ENCODE measurements at regions not wholly inside any gene's neighbourhood (a gene's known extent, or its start where the extent isn't known, plus 50 kb on each side); places are given as distances from the start of the nearest gene placed in this dataset.

DNA sequence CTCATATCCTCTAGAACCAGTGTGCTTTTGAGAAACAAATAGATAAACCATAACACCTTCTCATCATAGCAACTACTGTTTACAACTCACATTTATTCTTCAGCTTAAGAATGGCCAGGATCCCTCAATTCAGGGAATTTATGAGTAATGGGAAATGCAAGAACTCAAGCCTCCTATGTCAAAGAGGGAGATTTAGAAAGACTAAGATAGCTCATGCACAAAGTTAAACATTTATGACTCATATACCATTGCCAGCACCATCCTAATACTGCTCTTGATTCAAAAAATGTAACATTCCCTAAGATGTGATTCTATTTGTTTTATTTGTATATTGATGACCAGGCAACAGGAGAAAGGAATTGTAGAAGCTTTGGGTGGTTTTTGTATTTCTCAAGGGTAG, 172.8 kb downstream of the CYP26B1 start:
- no peak for DNase-seq
- no peaks in the 10 kb centered on the region for H3K79me2 ChIP-seq (ENCODE audit: low read length)
- H3K27me3 ChIP-seq (replicated peaks; ENCODE audit: insufficient read depth, low read length), result no peaks in the 10 kb centered on the region
- H3K4me1 ChIP-seq (ENCODE audit: low read length), result no peaks in the 10 kb centered on the region
- H3K36me3 ChIP-seq (replicated peaks; ENCODE audit: insufficient read depth, low read length), result no peaks in the 10 kb centered on the region
- no peak overlapping the region for H3K4me2 ChIP-seq (ENCODE audit: low read depth, low read length)
- no peak overlapping the region for H2AFZ ChIP-seq (ENCODE audit: low read length)
- H3F3A ChIP-seq (ENCODE audit: insufficient read depth, low read length), result no peaks in the 10 kb centered on the region
- H3K9me2 ChIP-seq (replicated peaks; ENCODE audit: insufficient read depth, low read length), result no peaks in the 10 kb centered on the region
- no peak overlapping the region for H3K4me3 ChIP-seq (ENCODE audit: low read length)
- no peak overlapping the region for H3K9ac ChIP-seq (ENCODE audit: low read length)
- H4K20me1 ChIP-seq (ENCODE audit: insufficient read depth, low read length), result no peaks in the 10 kb centered on the region
- no peak for TF ChIP-seq EZH2 (optimal IDR thresholded peaks at IDR 0.05; ENCODE audit: low read depth, low read length)
- TF ChIP-seq, protein P1, sequence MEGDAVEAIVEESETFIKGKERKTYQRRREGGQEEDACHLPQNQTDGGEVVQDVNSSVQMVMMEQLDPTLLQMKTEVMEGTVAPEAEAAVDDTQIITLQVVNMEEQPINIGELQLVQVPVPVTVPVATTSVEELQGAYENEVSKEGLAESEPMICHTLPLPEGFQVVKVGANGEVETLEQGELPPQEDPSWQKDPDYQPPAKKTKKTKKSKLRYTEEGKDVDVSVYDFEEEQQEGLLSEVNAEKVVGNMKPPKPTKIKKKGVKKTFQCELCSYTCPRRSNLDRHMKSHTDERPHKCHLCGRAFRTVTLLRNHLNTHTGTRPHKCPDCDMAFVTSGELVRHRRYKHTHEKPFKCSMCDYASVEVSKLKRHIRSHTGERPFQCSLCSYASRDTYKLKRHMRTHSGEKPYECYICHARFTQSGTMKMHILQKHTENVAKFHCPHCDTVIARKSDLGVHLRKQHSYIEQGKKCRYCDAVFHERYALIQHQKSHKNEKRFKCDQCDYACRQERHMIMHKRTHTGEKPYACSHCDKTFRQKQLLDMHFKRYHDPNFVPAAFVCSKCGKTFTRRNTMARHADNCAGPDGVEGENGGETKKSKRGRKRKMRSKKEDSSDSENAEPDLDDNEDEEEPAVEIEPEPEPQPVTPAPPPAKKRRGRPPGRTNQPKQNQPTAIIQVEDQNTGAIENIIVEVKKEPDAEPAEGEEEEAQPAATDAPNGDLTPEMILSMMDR (IDR thresholded peaks at IDR 0.05; ENCODE audit: low read length), result no peak
- no peak for TF ChIP-seq EZH2phosphoT487 (IDR thresholded peaks at IDR 0.05; ENCODE audit: low read length)
- no peaks in the 10 kb centered on the region for H3K9me3 ChIP-seq (replicated peaks; ENCODE audit: insufficient read depth, low read length)
- H3K27ac ChIP-seq (ENCODE audit: low read length), result no peak overlapping the region

DNA sequence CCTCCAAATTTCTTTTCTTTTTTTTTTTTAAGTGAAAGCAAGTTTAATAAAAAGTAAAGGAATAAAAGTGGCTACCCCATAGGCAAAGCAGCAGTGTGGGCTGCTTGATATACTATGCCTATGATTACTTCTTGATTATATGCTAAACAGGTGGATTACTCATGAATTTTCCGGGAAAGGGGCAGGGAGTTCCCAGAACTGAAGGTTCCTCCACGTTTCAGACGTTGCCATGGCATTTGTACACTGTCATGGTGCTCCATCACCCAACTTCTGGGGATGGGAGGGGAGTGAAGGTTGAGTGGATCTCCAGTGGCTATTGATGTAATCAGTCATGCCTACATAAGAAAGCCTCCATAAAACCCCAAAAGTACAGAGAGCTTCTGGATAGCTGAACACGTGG, 176.2 kb downstream of the CYP26B1 start:
- no peaks in the 10 kb centered on the region for H3K27me3 ChIP-seq (replicated peaks; ENCODE audit: insufficient read depth, low read length)
- H3K4me1 ChIP-seq (ENCODE audit: low read length), result no peaks in the 10 kb centered on the region
- no peak overlapping the region for H3K4me3 ChIP-seq (ENCODE audit: low read length)
- H3F3A ChIP-seq (ENCODE audit: insufficient read depth, low read length), result no peaks in the 10 kb centered on the region
- H3K27ac ChIP-seq (ENCODE audit: low read length), result no peak overlapping the region
- no peak overlapping the region for H3K9ac ChIP-seq (ENCODE audit: low read length)
- H3K79me2 ChIP-seq (ENCODE audit: low read length), result no peaks in the 10 kb centered on the region
- no peak overlapping the region for H2AFZ ChIP-seq (ENCODE audit: low read length)
- TF ChIP-seq EZH2 (optimal IDR thresholded peaks at IDR 0.05; ENCODE audit: low read depth, low read length), result no peak
- no peak for TF ChIP-seq EZH2phosphoT487 (IDR thresholded peaks at IDR 0.05; ENCODE audit: low read length)
- TF ChIP-seq, protein P1 (IDR thresholded peaks at IDR 0.05; ENCODE audit: low read length), result no peak
- no peaks in the 10 kb centered on the region for H3K9me3 ChIP-seq (replicated peaks; ENCODE audit: insufficient read depth, low read length)
- H3K9me2 ChIP-seq (replicated peaks; ENCODE audit: insufficient read depth, low read length), result no peaks in the 10 kb centered on the region
- DNase-seq, result no peak
- H3K36me3 ChIP-seq (replicated peaks; ENCODE audit: insufficient read depth, low read length), result no peaks in the 10 kb centered on the region
- no peaks in the 10 kb centered on the region for H4K20me1 ChIP-seq (ENCODE audit: insufficient read depth, low read length)
- no peak overlapping the region for H3K4me2 ChIP-seq (ENCODE audit: low read depth, low read length)

- Histone ChIP-seq H3K4me2 (ENCODE audit: low read depth, low read length) (no peak overlapping the region), H3K9ac (ENCODE audit: low read length) (no peak overlapping the region), H4K20me1 (ENCODE audit: insufficient read depth, low read length) (no peaks in the 10 kb centered on the region), H3K27me3 (replicated peaks; ENCODE audit: insufficient read depth, low read length) (no peaks in the 10 kb centered on the region), H3K9me3 (replicated peaks; ENCODE audit: insufficient read depth, low read length) (no peaks in the 10 kb centered on the region), H3F3A (ENCODE audit: insufficient read depth, low read length) (no peaks in the 10 kb centered on the region), H3K27ac (ENCODE audit: low read length) (no peak overlapping the region), H3K4me1 (ENCODE audit: low read length) (no peaks in the 10 kb centered on the region), H2AFZ (ENCODE audit: low read length) (no peak overlapping the region), H3K9me2 (replicated peaks; ENCODE audit: insufficient read depth, low read length) (no peaks in the 10 kb centered on the region), H3K4me3 (ENCODE audit: low read length) (no peak overlapping the region), H3K36me3 (replicated peaks; ENCODE audit: insufficient read depth, low read length) (no peaks in the 10 kb centered on the region), H3K79me2 (ENCODE audit: low read length) (no peaks in the 10 kb centered on the region)
- no peak for DNase-seq
- TF ChIP-seq EZH2phosphoT487 (IDR thresholded peaks at IDR 0.05; ENCODE audit: low read length) (no peak), EZH2 (optimal IDR thresholded peaks at IDR 0.05; ENCODE audit: low read depth, low read length) (no peak)
- TF ChIP-seq, protein P1 (IDR thresholded peaks at IDR 0.05; ENCODE audit: low read length), result no peak
Observed at GRCh38 chr2:71965530-71965929, 182.1 kb downstream of the CYP26B1 start.

Measured in MM.1S (cell line).